Nephron (organoid): ENCODE measurements at regions not wholly inside any gene's neighbourhood (a gene's known extent, or its start where the extent isn't known, plus 50 kb on each side); places are given as distances from the start of the nearest gene placed in this dataset.

Source experiments
- H3K27ac Mint-ChIP-seq, 3 experiments: 2 replicates each; pipeline ENCODE4 v1.8.0; 2020; ENCODE audit warnings: mixed read lengths in 3 of 3, mild to moderate bottlenecking in 2 of 3, moderate library complexity in 1 of 3
- H3K27me3 Mint-ChIP-seq: 2 replicates; pipeline ENCODE4 v1.8.0; 2021; ENCODE audit warnings: low read depth, mild to moderate bottlenecking, moderate library complexity, mixed read lengths
- H3K36me3 Mint-ChIP-seq: 2 replicates; pipeline ENCODE4 v1.8.0; 2020; ENCODE audit warnings: low read depth, mixed read lengths
- H3K4me1 Mint-ChIP-seq: 2 replicates; pipeline ENCODE4 v1.8.0; 2020; ENCODE audit warnings: mixed read lengths
- H3K4me3 Mint-ChIP-seq, 3 experiments: 2 replicates each; pipeline ENCODE4 v1.8.0; 2020; ENCODE audit warnings: mild to moderate bottlenecking in 3 of 3, mixed read lengths in 3 of 3, moderate library complexity in 2 of 3
- H3K9me3 Mint-ChIP-seq: 2 replicates; pipeline ENCODE4 v1.8.0; 2020; ENCODE audit warnings: mixed read lengths
- CTCF ChIP-seq, 3 experiments: fragments of 200-600 bp; sonication (generic); IDR thresholded peaks; one replicate each; pipeline ENCODE4 v1.5.0; 2021; ENCODE audit warnings: antibody characterized with exemption in 3 of 3; ENCODE audit not compliant: unreplicated experiment in 3 of 3

- H3K27me3 Mint-ChIP-seq = peaks cover 12% of the 10 kb centered on the region
- H3K27ac Mint-ChIP-seq = no peak overlapping the region
- H3K4me1 Mint-ChIP-seq = peaks cover 11% of the 10 kb centered on the region
- H3K36me3 Mint-ChIP-seq = no peaks in the 10 kb centered on the region
- no peak overlapping the region for H3K4me3 Mint-ChIP-seq
- no peak for TF ChIP-seq CTCF (IDR thresholded peaks at IDR 0.05; ENCODE audit: unreplicated experiment in 3 of 3)
- no peaks in the 10 kb centered on the region for H3K9me3 Mint-ChIP-seq
These were observed 60.8 kb upstream of the TANC2 start for GRCh38 chr17:62905233-62905632.

GRCh38 chr17:62902531-62903220, 63.4 kb upstream of the TANC2 start:
- peak overlapping the region in 1 of 3 experiments; percentile 58 for H3K27ac Mint-ChIP-seq
- no peak for TF ChIP-seq CTCF (IDR thresholded peaks at IDR 0.05; ENCODE audit: unreplicated experiment in 3 of 3)
- H3K9me3 Mint-ChIP-seq = no peaks in the 10 kb centered on the region
- peaks cover 8% of the 10 kb centered on the region for H3K27me3 Mint-ChIP-seq
- H3K36me3 Mint-ChIP-seq = no peaks in the 10 kb centered on the region
- peaks cover 28% of the 10 kb centered on the region for H3K4me1 Mint-ChIP-seq
- no peak overlapping the region for H3K4me3 Mint-ChIP-seq

- no peaks in the 10 kb centered on the region for H3K36me3 Mint-ChIP-seq
- peaks cover 8% of the 10 kb centered on the region for H3K27me3 Mint-ChIP-seq
These were observed 64.5 kb upstream of the TANC2 start for GRCh38 chr17:62901544-62901943.

GRCh38 chr17:62900096-62900495, 65.9 kb upstream of the TANC2 start:
- Mint-ChIP-seq H3K27me3 (peaks cover 8% of the 10 kb centered on the region), H3K36me3 (no peaks in the 10 kb centered on the region), H3K27ac (peak overlapping the region in 1 of 3 experiments; percentile 67), H3K4me1 (peaks cover 39% of the 10 kb centered on the region), H3K4me3 (no peak overlapping the region), H3K9me3 (no peaks in the 10 kb centered on the region)
- TF ChIP-seq CTCF (IDR thresholded peaks at IDR 0.05; ENCODE audit: unreplicated experiment in 3 of 3) = no peak

More at GRCh38 chr17:62901544-62901943, 64.5 kb upstream of the TANC2 start:
- Mint-ChIP-seq H3K27ac (no peak overlapping the region), H3K4me1 (peaks cover 32% of the 10 kb centered on the region), H3K4me3 (no peak overlapping the region), H3K9me3 (no peaks in the 10 kb centered on the region)
- TF ChIP-seq CTCF (IDR thresholded peaks at IDR 0.05; ENCODE audit: unreplicated experiment in 3 of 3) = no peak

- H3K4me3 Mint-ChIP-seq = no peak overlapping the region
- H3K4me1 Mint-ChIP-seq = peaks cover 41% of the 10 kb centered on the region
- peak overlapping the region in 2 of 3 experiments; percentile 51 to 67 for H3K27ac Mint-ChIP-seq
- no peaks in the 10 kb centered on the region for H3K36me3 Mint-ChIP-seq
- peaks cover 8% of the 10 kb centered on the region for H3K27me3 Mint-ChIP-seq
- no peaks in the 10 kb centered on the region for H3K9me3 Mint-ChIP-seq
- no peak for TF ChIP-seq CTCF (IDR thresholded peaks at IDR 0.05; ENCODE audit: unreplicated experiment in 3 of 3)
These were observed 66.7 kb upstream of the TANC2 start for GRCh38 chr17:62899361-62899760.
